GM19372 (cell line): ENCODE measurements at regions not wholly inside any gene's neighbourhood (a gene's known extent, or its start where the extent isn't known, plus 50 kb on each side); places are given as distances from the start of the nearest gene placed in this dataset.

ENCODE experiments used
- ATAC-seq: cut with Tn5 transposase; IDR thresholded peaks from one replicate; pipeline ENCODE4 v1.9.1; 2021; ENCODE audit warnings: mild to moderate bottlenecking, low read depth, moderate library complexity; ENCODE audit not compliant: unreplicated experiment

DNA sequence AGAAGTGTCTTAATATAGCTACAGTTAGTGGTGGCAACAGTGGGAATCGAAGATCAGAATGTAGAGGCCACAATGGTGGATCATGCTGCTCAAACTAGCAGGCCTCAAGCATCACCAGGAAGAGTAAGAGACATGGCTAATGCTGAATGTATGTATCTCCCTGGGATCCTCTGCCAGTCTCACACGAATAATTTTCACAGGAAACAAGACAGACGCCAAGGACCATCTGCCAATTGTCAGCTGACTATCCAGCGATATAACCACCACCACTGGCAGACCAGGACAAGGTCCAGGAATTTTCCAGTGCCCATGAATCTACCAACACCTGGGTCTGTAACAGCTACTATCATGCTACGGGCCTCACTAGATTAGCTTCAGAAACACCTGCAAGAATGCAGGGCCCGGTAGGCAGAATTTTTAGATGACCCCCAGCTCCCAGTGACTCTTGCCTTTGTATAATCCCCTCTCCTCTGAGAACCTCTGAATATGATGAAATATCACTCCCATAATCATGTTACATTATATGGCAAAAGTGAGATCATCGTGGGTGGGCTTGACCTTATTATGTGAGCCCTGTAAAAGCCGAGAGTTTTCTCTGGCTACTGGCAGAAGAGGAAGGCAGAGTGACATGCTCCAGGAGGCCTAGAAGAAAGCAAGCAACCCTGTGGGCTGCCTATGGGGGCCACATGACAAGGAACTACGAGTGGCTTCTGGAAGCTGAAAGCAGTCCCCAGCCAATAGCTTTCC is 429.8 kb downstream of the BCOR start:
- ATAC-seq = no peak

DNA sequence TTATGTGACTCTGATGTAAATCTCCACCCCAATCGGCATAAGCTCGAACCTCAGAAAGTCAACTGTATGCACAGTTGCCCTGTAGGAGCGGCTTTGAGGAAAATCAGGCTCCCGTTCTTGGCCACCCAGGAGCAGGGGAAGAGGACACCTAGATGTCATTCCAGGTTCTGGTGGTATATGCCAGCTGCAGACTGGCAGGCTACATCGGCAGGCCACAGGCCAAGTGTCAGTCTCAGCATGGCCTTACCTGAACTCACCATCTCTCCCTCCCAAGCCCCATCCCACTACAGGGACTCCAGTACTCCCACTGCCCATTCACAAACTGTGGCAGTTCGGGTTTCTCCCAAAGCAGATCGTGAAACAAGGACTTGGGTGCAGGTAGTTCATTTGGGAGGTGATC is 428.1 kb downstream of the BCOR start:
- ATAC-seq = no peak

DNA sequence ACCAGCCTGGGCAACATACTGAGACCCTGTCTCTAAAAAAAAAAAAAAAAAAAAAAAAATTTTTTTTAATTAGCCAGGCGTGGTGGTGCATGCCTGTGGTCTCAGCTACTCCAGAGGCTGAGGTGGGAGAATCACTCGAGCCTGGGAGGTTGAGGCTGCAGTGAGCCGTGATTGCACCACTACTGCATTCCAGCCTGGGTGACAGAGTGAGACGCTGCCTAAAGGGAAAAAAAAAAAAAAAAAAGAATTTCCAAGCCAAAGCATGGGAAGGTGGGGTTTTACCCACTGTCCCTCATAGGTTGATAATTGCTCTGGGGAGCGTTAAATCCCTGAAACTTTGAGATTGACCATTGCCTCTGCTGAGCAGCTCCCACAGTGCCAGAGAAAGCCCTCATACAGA is 427.5 kb downstream of the BCOR start:
- no peak for ATAC-seq

DNA sequence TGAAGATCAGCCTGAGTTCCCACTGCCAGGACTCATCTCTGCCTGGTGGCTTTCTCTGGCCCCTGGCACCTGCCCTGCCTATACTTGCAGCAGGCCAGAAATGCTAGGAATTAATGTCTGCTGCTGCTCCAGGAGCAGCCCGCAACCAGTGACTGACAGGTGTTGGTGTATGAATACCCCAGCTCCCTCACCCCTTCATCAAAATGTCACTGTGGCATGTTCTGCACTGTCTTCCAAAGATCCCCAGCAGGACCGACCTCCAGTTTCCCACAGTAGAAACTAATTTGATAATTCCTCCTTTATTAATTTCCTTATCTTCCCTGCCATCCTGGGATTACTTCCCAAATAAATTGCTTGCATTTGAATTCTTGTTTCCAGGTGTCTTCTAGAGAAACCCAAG is 425.4 kb downstream of the BCOR start:
- no peak for ATAC-seq

DNA sequence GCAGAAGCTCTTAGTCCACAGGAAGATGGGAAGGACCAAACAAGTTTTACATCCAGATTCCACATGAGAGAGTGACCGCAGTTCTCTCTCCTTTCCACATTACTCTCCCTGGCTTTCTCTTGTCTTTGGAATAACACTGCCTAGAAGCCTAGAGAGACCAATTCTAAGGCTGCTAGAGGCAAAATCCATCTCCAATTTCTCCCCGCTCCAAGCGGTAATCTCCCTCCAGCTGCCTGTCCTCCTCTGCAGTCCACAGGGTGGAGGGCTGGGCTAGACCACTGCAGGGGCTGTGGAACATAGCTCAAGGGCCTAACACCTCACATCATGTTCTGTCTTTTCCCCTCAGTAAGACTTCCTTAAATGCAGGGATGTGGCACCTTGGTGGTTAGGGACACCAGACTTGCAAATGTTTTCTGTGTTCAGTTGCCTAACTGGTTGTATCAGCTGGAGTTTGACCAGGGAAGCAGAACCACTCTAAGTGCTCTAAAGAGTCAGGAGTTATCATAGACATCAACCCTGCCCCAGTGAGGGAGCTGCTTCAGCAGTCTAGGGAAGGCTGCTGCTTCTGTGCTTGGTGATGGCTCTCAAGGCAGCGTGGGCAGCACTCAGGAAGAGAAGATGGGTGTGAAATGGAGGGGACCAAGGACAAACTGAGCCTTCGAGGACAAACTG is 423.1 kb downstream of the BCOR start:
- ATAC-seq = no peak

DNA sequence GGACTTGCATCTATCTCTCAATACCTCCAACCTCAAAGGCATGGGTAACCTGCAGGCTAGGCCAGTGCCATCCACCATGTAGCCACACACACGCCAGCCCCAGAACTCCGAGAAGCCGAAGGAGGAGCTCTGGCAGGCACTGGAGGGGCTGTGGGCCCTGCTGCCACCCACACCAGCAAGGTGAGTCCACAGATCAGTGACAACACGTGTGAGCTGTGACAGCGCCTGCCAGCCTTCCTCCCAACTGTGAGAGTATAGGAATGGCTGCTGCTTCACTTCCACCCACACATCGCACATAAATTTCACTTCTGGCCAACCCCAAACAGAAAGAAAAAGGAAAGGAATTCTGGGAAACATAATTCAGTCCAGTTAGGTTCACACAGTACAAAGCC is 422.6 kb downstream of the BCOR start:
- no peak for ATAC-seq

DNA sequence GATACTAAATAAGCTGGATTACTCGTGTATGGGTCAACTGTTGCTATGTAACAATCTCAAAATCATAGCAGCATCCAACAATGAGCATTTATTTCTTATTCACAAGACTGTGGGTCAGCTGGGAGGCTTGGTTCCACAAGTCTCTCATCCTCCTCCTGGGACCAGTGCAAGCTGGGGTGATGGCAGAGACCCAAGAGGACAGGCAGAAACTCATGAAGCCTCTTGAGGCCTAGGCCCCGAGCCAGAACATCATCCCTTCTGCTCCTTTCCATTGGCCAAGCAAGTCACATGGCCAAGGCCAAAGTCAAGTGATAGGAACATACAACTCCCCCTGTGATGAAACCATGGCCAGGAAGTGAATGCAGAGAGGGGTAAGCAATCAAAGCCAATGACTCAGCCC is 422.1 kb downstream of the BCOR start:
- no peak for ATAC-seq

DNA sequence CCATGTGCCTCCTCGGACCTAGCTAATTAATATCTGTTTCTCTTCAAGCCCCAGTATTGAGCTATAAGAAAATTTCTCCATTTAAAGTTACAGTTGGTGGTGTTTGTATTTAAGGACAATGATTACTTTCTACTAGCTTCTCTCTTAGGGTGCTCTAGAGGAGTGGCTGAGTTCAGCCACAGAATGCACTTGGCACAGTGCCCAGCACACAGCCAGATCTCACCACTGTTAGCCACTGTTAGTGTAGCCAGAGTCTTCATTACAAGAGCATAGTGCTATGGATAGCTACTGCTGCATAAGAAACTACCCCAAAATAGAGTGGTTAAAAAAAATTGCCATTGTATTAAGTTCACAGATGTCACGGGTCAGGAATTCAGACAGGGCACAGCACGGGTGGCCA is 421.3 kb downstream of the BCOR start:
- no peak for ATAC-seq

DNA sequence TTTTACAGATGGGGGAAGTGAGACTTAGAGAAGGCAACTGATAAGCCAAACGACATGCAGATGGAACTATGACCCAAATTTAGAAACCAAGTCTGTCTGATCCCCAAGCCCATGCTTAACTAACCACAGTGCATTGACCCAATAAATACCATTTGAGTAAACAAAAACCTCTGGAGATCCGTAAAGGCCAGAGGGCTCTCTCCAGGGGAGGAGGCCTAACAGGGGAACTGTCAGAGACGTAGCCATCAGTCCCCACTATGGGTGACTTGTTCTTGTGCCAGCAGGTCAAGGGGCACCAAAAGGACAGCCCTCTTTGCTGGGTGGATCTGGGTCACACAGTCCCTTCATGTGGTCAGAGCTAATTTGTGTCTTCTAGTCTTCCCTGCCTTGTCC is 420.2 kb downstream of the BCOR start:
- ATAC-seq = no peak

DNA sequence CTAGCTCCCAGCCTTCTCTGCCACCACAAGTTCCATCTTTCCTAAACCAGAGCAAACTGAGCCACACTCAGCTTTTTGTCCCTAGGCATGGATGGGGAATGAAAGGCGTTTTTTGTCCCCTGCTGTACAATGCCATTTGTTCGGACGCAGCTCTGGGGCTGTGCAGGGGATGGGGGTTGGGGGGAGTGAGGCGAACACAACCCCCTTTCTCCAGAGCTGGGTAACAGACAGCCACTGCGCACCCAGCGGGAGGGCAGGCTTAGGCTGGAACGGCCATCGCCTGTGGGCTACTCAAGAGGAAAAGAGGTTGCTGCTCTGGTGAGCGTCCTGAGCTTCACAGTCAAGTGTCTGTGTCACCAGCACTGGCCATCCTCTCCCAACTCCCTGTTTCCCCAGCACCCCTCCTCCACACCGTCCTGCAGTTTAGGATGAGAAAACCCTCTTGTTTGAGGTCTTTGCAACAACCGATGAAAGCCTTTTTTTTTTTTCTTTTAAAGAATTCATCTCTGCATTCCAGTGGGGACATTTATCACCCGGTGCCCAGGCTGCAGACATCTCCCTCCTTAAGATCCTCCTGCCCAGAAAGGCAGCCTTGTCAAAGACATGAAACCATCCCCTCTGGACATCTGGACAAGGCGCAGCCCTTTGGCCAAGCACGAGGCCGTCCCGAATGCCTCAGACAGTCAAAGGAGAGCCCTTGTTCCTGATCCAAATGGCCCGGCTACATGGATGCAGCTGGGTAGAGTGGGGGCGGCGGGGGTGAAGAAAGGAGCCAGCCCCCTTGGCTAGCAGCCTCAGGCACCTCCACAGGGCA is 419.6 kb downstream of the BCOR start:
- no peak for ATAC-seq

DNA sequence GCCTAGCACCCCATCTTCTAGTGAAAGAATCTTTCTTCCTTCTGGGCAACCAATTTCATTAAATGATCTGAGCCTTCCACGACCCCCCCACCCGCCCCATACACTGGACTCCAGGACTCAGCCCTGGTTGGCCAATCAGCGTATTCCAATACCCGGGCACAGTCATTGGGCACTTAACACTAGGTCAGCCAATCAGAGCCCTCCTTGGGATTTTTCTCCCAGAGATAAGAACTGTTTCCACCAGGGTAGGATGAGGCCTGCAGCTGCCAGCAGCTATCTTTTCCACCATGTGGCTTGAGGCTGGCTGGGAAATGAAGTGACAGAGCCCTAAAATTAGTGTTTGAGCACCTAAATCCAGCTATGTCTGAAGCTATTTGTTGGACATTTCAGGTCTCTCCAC is 418.8 kb downstream of the BCOR start:
- no peak for ATAC-seq

DNA sequence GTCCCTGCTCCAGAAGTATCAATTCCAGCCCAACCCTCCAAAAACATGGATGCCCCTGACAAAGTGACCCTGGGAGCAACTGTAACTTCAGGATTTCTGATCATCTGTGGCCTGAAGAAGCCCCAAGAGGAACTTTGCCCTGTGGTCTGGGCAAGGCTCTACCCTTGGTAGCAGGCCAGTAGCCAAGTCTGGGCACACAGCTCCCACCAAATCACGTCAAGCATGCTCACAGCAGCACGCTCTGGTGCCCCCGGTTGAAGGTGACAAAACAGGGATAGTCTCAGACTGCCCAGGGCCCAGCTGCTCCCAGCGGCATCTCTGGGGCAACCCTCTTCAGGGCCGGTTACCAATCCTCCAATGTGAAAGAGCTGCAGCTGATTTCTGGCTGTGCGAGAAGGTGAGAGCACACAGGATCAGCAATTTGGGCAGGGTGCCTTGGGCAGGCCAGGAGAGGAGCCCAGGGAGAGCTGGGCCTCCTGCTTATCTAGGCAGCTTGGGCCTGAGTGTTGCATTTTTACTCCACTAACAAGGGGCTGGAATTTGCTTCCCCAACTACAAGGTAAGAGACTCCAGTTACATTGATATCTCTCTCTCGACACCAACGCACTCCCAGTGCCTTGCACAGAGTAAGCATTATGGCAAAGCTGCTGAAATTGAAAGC is 418.1 kb downstream of the BCOR start:
- ATAC-seq = no peak

DNA sequence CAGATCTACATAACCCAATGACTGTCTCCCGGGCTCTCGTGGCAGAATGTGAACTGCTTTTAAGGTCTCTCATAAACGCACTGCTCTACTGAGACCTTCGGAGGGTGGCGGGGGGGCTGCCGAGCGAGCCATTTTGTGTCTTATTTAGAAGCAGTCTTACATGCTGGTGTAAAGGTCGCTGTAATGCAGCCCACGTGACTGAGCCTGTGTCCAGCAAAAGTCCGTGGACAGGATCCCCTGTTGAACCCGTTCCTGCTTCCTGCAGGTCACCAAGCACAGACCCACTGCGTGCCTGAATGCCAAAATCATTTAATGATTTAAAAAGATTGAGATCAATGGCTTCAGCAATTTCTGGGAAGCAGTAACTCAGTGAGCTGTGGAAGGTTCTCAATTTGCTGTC is 415.9 kb downstream of the BCOR start:
- no peak for ATAC-seq

DNA sequence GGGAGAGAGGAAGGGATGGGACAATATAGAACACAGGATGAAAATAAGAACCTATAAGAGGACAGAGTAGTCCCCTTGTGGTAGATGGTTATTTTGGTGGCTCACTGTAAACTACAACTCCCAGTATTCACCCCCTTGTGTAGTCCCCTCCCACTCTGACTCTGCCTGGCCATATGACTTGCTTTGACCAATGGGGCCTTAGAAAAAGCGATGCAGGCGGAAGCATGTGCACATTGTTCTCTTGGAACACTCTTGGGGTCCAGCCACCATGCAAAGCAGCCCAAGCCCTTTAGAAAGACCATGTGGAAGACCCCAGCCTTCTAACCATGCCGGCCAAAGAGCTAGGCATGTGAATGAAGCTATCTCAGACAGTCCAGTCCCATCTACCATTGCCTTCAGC is 415.0 kb downstream of the BCOR start:
- no peak for ATAC-seq

DNA sequence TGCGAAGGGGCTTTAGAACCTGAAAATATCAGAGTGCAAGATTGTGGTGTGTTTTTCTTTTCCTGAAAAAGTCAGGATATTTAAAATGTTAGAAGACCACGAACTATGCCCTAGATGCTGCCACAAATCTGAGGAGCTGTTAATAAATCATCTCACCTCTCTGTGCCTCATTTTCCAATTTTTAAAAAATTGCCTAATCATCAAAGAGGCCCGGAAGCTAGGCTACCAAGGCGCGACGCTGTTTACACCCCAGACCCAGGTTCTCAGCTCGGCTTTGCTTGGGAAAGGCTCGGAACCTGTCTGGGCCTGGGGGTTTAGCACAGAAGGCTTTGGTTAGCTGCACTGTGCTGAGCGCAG is 409.6 kb downstream of the BCOR start:
- ATAC-seq = no peak

DNA sequence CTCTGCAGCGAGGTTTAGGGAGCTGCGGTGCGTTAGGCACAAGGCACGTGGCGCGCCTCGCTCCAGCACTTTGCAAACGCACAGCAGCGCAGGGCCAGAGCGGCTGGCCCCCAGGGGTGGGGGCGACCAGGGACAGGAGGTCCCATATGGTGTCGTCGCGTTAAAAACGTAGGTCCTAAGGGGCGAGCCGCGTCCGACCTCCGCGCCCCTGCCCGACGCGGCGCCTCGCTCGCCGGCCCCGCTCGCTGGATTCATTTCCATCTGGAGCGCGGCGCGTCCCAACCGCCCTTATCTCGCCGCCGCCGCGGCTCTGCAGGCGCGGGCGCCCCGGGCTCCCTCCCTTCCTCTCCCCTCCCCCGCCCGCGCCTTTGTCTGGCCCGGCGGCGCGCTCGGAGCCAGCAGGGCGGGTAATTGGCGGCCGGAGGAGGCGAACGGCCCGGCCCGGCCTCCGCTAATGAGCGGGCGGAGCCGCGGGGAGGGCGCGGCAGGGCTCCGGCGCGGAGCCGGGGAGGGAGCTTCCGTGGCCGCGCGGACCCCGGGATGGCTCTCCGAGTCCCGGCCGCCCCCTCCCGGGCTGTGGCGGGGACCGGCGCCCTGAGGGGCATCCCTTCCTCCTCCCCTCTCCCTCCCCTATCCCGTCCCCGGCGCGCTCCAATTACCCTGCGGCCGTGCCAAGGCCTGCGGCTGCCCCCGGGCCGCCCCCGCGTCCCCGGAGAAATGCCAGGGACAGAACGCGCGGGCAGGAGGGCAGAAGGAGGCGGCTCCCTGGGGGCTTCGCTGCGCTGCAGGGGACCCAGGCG is 409.0 kb downstream of the BCOR start:
- ATAC-seq = no peak

DNA sequence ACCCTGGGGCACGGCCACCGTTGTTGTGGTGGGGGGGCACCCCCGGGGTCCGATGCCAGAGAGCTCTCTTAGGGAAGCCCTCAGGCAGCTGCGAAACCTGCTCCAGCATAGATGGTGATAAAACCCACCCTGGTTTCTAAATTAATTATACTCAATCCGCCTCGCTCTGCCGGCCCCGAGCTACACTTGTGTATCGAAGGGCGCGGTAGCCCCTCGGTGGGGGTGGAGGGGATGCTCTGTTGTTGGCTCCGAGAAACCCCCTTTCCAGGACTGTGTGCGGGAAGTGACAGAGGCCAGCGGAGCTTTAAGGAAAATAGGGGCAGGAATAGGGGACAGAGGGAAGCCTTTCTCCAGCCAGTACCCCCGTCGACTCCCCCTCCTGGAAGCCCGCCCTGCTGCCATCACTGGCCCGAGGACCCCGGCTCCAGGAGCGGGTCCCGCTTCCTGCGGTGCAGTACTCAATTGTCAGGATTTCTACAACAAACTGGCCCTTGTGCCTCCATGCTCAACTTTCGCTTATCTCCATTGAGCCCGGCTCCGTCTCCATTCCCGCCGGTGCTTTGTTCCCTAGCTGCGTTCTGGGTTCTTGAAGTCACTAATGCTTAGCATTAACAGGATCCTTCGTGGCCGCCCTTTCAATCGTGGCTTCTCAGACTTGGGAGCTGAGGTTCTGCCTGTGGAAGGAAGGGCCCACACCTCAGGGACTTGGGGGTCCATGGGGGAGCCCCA is 408.2 kb downstream of the BCOR start:
- ATAC-seq = no peak

DNA sequence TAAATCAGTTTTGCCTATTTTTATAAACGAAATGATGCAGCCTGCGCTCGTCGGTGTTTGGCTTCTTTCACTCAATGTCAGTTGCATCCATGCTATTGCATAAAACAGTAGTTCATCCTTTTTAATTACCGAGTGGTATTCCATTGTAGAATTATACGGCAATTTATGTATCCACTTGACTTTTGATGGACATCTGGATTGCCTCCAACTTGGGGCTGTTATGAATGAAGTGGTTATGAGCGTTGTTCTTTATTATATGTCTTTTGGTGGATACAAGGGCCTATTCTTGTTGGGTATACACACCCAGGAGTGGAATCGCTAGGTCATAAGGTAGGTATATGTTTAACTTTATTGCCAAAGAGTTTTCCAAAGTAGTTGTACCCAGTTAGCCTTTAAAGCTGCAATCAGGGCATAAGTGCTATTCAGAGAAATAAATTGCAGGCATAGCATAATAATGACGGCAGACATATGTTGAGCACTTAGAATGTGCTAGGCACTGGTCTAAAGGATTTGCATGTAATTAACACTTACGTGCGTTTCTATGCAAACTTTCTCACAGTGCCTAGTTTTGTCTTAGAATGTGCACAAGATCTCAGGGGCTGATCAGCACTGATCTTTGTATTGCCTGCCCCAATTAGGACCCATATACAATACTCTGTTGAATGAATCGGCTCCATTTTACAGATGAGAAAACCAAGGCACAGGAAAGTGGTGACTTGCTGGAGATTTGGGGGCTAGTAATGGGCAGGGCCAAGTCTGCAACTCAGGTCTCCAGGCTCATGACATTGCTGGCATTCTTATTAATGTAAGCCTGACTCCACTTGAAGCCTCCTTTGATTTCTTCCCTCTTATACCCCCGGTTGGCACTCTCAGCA is 407.0 kb downstream of the BCOR start:
- no peak for ATAC-seq

DNA sequence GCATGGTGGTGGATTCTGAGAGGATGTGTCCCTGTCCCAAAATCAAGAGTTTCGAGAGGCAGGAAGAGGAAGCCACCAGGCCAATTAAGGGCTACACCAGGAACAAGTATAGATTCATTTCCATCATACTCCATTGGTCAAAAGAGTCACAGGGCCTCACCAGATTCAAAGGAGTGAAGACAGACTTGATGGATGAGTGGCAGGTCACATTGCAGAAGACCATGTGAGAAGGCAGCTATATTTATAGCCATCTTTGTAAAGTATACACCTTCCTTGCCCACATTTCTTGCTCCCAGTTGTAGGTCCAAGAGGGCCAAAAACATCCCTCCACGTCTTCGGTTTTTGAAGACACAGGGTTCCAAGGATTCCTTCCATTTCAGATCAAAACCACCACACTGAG is 406.0 kb downstream of the BCOR start:
- no peak for ATAC-seq
